ENCODE measurements at regions not wholly inside any gene's neighbourhood (a gene's known extent, or its start where the extent isn't known, plus 50 kb on each side); places are given as distances from the start of the nearest gene placed in this dataset.
"Not testable (repeated sequence)": the region's sequence is repeated elsewhere in the genome, so short reads cannot be mapped to it uniquely, and the experiment has no call there.

DNA sequence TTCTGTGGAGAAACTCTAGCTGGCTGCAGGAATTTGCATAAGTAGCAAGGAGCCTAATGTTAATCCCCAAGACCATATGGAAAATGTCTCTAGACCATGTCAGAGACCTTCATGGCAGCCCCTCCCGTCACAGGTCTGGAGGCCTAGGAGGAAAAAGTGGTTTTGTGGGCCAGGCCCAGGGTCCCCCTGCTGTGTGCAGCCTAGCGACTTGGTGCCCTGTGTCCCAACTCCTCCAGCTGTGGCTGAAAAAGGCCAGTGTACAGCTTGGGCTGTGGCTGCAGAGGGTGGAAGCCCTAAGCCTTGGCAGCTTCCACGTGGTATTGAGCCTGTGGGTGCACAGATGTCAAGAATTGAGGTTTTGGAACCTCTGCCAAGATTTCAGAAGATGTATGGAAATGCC, 306.9 kb upstream of the CA10 start:
- FAIRE-seq (no peak), DNase-seq (ENCODE audit: low spot score) (no peak)

DNA sequence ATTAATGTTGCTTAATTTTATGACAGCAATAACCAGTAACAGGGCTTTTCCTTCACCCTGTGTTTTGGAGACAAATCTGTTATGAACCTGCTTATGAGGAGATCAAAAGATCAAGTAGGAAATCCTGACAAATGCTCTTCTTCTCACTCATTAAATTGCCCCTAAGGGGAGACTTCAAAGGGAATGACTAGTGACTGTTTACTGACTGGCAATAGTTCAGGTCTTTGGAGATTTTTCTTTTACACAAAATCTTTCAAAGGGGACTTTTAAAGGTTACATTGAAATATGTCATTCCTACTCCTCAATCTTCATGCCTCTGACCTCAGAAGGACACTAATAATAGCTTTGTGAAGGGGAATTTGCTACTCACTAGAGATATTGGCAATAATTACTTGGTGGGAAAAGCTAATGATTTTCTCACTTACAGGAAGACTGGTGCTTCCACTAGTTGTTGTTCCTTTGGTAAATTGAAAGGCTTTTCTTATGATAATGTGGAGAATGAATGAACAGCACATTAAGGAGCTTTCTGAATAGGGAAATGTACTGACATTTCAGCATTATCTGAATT, 292.9 kb upstream of the CA10 start:
- FAIRE-seq (no peak), DNase-seq (ENCODE audit: low spot score) (no peak)

DNA sequence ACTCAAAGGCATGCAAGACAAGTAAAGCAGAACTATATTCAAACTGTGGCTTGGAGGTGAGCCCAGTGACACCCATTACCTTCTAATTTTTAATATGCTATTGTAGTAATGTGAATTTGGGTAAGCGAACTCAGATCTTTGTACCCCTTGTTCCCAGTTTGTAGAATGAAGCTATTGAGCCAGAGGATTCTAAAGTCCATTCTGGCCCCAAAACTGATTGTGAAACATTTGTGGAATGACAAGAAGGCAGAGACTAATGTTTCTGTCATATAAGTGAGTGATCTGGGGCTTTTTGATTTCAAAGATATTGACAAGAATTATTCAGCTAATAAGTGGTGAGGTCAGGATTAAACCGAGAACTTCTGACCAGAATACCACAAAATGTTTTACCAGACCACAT, 283.8 kb upstream of the CA10 start:
- FAIRE-seq, result no peak

DNA sequence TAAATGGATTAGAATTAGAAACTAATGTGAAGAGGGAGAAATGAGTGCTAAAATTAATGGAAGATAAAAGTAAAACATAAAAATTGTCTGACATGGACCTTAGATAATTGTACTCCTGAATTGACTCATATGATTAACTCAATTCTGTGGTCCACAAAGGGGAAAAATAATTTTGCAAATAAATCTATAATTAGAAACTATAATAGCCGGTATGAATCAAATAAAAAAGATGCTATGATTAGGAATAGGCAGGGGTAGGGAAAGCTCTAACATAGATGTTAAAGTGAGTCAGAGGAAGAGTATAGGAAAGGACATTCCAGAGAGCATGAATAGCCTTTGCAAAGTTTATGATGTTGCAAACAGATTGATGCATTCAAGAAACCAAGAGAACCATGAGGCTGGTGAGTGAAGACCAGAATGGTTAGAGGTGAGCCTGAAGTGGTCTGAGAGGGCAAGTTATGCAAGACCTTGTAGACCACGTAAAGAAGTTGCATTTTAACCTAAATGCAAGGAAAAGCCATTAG, 262.1 kb upstream of the CA10 start:
- DNase-seq (ENCODE audit: low spot score), result no peak
- FAIRE-seq, result no peak

More for the DNA sequence above, 283.8 kb upstream of the CA10 start:
- DNase-seq (ENCODE audit: low spot score), result no peak

DNA sequence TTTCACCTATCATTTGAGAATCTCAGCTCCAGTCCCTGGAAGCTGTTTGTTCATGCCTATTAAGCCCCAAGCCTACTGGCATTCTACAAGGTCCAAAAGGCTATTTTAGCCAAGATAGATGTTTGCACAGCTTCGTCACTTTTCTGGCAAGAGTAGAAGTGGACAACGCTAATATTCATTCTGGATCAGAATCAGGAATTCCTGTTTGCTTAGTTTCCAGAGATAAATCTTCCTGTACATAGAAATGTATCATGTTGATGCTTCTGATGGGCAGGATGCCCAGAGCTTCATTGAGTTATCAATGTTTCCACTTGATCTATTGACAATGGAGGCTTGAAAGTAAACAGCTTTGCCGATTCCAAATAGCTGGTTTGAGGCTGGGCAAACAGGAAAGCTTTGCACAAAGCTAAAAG, 260.7 kb upstream of the CA10 start:
- DNase-seq (ENCODE audit: low spot score) (no peak), FAIRE-seq (no peak)

DNA sequence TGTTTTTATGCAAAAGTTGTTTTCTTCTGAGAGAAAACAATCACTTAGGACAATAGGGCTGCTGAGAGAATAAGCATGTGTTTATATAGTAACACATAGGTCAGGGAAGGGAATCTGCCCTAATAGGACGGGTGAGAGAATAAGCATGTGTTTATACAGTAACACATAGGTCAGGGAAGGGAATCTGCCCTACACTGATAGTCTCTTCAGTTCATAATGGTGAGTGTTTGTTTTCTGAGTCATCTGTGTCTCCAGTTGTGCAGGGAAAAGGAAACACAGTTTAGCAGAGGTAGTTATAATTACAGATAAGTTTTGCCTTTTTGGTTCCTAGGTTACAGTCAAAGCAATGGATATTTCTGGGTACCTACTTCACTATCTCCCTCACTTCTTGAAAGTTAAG, 252.3 kb upstream of the CA10 start:
- DNase-seq (ENCODE audit: low spot score) (no peak), FAIRE-seq (no peak)

DNA sequence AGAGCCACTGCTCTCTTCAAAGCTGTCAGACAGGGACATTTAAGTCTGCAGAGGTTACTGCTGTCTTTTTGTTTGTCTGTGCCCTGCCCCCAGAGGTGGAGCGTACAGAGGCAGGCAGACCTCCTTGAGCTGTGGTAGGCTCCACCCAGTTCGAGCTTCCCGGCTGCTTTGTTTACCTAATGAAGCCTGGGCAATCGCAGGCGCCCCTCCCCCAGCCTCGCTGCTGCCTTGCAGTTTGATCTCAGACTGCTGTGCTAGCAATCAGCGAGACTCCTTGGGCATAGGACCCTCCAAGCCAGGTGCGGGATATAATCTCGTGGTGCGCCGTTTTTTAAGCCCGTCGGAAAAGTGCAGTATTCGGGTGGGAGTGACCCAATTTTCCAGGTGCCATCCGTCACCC, 250.7 kb upstream of the CA10 start:
- DNase-seq (ENCODE audit: low spot score); FAIRE-seq: not testable (repeated sequence)

DNA sequence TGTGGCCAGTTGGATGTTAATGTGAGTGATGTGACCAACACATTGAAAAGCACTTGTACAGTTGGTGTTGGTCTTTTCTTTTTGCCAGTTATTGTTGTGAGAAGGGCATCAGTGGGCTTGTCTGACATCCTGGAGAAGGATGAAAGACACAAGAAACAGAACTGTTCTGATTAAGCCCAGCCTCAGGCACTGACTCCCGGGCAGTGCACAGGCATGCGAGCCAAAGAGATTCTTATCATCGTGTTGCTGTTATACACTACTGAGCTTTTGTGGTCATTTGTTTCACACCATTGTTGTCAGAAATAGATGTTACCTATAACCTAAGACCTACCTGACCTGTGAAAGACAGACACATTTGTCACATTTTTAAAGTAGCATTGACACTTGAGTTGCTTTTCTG, 236.8 kb upstream of the CA10 start:
- FAIRE-seq, result no peak
- DNase-seq (ENCODE audit: low spot score), result no peak

DNA sequence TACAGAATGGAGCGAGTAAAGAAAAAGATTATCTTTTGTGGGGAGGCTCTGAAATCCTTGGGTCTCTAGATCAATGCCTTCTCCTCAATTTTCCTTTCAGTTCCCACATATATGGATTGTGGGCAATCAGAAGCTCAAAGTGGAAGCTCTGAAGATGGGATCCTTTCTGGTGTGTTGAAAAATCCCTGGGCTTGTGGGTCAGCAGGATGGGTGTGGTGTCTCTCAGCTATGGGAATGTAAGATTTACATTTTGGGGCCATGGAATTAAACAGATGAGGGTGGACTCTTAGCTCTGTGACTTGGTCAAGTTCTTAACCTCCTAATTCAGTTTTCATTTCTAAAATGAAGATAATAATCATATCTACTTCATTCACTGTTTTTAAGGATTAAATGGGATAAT, 231.9 kb upstream of the CA10 start:
- no peak for FAIRE-seq
- DNase-seq (ENCODE audit: low spot score), result no peak

DNA sequence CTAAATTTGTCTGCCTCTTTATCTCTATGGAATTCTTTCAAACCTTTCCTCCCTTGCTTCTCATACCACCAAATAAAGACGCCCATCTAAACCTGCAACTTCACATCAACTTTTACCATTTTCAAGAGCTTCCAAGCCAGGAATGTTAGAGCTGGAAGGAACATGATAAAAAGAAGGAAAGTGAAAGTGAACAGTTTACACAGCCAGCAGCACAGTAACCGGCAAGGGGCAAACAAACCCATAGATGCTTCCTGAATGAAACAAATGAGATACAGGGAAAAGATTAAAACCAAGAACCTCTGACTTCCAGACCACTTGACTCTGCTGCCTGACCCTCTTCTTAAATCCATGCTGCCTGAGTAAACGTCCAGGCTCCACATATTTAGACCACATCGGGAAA, 231.1 kb upstream of the CA10 start:
- DNase-seq (ENCODE audit: low spot score) (no peak), FAIRE-seq (no peak)

DNA sequence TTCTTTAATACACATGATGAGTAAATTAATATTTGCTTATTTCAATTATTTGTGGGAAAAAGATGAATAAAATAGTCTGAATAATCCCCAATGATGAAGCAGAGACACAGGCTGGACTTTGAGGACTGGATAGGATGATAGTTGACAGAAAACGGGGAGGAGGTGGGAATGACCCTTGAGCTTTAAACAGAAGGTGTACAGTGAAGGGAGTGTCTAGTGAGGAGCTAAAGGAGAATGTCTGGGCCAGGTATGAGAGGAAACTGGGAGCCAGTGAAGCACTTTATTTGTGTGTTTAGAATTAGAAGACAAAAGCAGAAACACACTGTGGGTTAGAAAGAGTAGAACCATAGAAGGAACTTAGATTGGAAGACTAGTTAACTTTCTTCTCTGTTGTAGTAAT, 230.4 kb upstream of the CA10 start:
- no peak for FAIRE-seq
- DNase-seq (ENCODE audit: low spot score), result no peak

DNA sequence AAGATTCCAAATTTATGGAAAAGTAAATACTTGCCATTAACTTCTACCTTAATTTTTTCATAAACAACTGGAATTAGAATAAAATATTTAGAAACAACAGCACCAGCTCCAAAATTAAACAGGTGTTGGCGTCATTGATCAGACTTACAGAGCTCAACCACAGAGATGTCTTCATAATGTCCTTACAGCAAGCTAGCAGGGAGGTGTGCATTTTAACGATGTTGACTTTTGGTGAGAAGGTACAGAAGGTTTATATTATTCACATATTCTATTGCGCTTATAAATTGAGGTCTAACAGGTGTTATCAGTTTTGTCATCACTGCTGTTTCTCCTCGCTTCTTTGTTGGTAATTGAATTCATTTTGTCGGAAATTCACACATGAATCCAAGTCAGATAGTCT, 226.2 kb upstream of the CA10 start:
- no peak for DNase-seq (ENCODE audit: low spot score)
- FAIRE-seq, result no peak

DNA sequence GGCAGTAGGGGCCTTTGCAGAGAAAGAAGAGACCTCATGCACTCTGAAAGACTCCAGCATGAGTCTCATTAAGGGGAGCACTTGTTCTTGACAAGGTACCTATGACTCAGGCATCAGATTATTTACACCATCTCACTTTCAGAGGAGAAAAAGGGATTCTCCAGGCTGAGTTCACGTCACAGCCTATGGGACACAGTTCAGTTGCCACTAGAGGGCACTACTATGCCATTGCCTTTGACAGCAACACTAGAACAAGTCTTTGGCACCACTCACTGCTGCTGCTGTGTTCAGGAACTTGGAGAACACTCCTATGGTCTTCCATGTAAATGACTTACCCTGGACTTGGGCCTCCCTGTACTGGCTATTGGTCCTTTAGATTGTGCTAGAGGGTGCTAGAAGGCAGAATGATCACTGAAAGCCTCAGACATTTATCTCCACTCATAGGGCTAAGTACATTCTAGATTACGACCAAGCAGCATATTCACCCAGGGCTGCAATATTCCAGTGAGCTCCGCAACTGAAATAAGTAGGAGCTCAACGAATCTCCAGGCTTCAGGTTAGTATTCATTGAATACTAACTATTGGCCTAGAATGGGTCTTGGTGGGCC, 225.1 kb upstream of the CA10 start:
- no peak for FAIRE-seq

DNA sequence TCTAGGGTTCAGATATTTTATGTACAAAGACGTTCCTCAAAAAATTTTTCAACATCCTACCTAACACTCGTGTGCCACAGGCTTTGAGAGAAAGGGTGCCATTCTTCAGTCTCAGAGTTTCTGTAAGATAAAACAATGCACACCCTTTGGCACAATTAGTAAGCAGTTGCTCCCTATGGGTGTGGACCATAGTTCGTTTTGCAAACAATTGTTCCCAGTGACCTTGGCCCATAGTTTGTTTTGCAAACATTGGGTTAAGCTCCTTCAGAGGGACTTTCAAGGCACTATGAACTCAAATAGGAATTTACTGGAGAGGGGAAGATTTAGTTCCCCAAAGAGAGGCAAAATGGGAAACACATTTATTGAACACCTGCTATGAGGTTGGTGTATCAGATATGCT, 220.3 kb upstream of the CA10 start:
- FAIRE-seq (peak; percentile 9), DNase-seq (ENCODE audit: low spot score) (no peak)

More for the DNA sequence above, 225.1 kb upstream of the CA10 start:
- DNase-seq (ENCODE audit: low spot score), result peak; percentile 58

DNA sequence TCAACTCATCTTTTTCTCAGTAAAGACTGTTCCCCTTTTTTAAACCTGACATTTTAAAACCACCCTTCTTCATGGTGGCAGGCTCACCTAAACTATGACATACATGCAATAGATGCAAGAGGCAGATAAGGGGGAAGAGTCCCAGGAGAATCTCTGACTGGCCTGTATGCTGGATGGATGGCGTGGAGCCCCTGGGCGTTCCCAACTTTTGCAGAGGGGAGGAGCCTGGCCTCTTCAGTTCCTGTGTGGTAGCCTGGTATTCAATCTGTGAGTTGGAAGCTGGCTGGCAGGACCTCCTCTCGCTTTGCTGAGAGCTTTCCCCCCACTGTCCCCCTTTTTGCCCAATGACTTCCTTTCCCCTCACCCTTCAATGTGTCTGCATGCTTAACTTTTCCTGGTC, 217.6 kb upstream of the CA10 start:
- FAIRE-seq (no peak), DNase-seq (ENCODE audit: low spot score) (no peak)

DNA sequence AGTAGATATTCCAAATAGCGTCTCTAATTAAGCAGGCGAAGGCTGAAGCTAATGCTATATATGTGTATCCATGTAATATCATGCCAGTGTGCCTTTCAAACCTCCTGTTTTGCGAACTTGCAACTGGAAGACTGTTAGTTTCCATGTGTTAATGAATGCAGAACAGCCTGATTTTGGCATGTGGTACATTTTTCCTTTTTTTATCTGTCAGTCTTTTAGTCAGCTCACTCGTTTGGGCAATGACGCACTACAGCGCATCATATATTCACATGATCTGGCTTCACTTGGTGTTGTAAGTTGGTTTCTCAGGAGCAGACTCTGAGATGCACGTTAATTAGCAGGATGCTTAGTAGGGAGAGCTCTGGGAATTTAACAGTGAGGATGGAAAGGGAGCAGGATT, 210.4 kb upstream of the CA10 start:
- no peak for FAIRE-seq
- no peak for DNase-seq (ENCODE audit: low spot score)

DNA sequence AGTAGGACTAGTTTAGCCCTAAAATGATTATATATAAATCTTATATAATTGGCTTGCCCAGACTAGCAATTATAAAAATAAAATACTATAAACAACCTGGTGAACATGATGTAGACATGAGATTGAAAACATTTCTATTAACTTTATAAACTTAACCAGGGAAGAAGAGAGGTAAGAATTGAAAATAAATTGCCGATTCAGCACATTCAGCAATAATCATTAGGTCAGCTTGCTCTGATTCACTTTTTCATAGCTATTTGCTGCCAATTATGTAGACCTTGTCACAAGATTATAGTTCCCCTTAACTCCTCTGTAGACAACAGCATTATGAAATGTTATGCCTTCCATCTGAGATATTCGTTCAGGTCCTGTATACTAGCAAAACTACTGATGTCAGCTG, 199.3 kb upstream of the CA10 start:
- no peak for FAIRE-seq

DNA sequence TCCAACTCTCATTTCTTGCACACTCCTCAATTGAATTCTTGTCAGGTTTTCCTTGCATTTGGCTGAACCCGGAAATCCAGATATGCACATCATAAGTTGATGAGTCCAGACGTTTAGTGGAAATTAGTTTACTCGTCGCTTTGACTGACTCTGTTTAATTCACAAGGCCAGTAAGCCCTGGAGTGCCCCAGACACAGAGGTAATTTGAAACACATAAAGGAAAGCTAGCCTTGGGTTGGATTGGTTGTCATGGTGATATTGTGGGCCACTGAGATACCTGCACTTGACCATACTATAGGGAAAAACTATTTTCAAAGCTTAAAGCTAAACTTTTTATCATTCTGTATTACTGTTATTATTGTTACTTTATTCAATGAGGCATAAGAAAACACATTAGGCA, 178.3 kb upstream of the CA10 start:
- DNase-seq (ENCODE audit: low spot score) (no peak), FAIRE-seq (no peak)

More for the DNA sequence above, 199.3 kb upstream of the CA10 start:
- DNase-seq (ENCODE audit: low spot score), result no peak

DNA sequence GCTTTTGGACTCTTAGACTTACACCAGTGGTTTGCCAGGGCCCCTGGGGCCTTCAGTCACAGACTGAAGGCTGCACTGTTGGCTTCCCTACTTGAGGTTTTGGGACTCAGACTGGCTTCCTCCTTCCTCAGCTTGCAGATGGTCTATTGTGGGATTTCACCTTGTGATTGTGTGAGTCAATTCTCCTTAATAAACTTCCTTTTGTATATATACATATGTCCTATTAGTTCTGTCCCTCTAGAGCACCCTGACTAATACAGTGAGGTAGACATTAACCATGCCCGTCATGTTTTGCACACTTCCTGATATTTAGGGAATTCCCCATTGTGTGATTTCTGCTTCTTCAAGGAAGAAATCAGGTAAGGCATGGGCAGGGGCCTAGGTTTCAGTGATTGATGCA, 147.8 kb upstream of the CA10 start:
- no peak for FAIRE-seq

DNA sequence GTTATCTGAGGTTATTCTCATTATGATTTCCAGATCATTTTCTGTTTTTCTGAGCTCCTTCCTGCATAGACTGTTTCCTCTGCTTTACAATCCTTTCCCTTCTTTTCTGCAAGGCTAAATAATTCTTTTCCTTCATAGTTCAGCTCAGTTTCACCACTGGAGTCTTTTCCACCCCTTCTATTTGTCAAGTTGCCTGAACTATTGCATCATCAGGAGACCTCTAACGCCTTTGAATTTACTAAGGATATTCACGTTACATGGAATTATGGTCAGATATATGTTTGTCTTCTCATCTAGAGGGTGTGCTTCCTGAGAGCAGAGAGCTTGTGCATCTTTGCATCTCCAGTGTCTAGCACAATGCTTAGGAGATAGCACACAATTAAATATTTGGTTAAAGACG, 140.4 kb upstream of the CA10 start:
- no peak for FAIRE-seq
- no peak for DNase-seq (ENCODE audit: low spot score)

More for the DNA sequence above, 147.8 kb upstream of the CA10 start:
- no peak for DNase-seq (ENCODE audit: low spot score)

DNA sequence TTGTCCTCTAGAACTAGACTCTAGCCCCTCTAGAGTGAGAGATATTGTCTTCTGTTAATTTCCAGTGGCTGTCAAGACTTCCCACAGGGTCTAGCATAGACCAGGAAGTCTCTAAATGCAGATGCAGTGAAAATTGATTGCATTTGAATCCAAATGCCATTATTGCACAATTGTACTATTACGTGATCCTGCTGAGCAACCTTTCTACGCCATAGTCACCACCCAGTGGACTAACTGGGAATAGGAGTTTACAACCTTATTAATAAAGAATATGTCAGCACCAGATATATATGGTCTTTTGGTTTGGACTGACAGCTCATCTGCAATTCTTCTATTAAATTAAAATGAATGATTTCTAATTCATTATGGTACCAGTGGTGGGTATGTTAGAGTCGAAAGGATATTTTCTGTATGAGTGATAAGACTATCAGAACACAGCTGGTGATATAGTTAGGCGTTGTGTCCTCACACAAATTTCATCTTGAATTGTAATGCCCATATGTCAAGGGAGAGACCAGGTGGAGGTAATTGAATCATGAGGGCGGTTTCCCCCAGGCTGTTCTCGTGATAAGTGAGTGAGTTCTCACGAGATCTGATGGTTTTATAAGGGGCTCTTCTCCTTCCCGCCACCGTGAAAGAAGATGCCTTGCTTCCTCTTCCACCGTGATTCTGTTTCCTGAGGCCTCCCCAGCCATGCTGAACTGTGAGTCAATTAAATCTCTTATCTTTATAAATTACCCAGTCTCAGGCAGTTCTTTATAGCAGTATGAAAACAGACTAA, 138.9 kb upstream of the CA10 start:
- FAIRE-seq (no peak), DNase-seq (ENCODE audit: low spot score) (peak; percentile 20)

DNA sequence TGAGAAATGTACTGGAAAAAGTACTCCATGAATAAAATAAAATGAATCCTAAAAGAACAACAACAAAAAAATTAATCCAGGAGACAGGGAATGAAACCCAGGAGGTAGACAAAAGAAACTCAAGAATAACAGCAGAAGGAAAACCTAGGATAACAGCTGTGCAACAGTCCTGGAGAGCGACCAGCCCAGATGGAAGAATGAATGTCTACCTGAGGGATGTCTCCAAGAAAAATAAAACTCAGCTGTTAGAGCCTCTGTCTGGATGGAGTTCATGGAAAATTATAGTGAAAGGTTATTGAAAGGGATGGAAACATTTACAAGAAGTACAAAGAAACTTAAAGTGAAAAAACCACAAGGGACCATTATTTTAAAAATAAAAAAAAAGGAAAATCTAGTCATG, 135.8 kb upstream of the CA10 start:
- DNase-seq (ENCODE audit: low spot score) (no peak), FAIRE-seq (no peak)

DNA sequence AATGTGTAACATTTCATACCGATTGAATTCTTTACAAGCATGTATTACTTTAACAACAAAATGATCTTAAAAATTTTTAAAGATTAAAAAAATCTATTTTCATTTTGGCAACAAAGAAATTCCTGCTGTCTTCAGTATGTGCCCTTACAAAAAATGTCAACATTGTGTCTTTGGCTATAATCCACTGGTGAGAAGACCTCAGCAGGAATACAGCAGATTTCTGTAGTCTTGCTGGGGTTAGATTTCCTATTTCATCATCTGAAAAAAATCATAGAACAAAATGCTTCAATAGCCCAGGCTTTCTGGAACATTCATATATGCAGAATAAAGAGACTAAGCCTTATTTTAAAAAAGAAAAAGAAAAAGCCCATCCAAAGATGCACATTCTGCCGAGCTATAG, 129.1 kb upstream of the CA10 start:
- FAIRE-seq, result no peak
- DNase-seq (ENCODE audit: low spot score), result no peak

All from urothelium cell line (cell line).